HG03139 (cell line): ENCODE measurements at regions not wholly inside any gene's neighbourhood (a gene's known extent, or its start where the extent isn't known, plus 50 kb on each side); places are given as distances from the start of the nearest gene placed in this dataset.
A peak's percentile ranks its signal among the peaks of the same experiment; 100 is the strongest.
"Not testable (repeated sequence)": the region's sequence is repeated elsewhere in the genome, so short reads cannot be mapped to it uniquely, and the experiment has no call there.

Source experiments
- ATAC-seq: cut with Tn5 transposase; IDR thresholded peaks from one replicate; pipeline ENCODE4 v1.9.1; 2021; ENCODE audit not compliant: unreplicated experiment

- ATAC-seq, result not testable (repeated sequence)
Measured at GRCh38 chr6:63010962-63011361, 200.3 kb upstream of the FKBP1C start.

DNA sequence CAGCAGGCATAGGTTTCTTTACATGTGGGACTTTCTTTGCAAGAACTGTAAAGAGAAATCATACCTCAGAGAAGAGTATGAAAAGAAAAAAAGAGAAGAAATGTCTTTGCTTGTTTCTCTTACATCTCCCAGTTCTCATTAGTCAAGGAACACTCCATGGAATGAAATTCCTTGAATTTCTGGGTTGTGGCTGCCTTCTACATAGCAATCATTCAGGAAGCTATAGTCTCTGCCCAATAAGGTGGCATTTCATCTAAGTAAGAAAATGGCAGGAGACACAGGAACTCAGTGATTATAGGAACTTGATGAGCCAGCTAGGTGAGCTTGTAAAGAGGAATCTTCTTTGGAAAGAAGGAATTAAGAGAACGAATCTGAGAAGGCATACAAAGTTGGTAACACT lies 197.0 kb upstream of the FKBP1C start:
- no peak for ATAC-seq

- no peak for ATAC-seq
Measured at GRCh38 chr6:63022631-63023030, 188.6 kb upstream of the FKBP1C start.

GRCh38 chr6:63023726-63024125 lies 187.5 kb upstream of the FKBP1C start:
- ATAC-seq, result no peak

DNA sequence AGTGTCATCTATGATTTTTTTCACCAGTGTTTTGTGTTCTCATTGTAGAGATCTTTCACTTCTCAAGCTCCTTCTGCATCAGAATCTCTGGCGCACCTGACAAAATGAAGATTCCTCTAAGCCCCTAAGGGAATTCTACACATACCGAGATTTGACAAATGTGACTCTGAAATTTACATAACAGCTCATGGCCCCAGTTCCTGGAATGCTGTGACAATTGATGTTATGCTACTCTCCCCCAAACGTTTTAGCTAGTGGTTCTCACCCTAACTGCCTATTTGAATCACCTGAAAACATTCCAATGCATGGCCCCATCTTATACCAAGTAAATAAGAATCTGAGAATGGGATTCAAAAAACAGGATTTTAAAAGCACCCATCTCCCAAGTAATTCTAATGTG lies 162.1 kb upstream of the FKBP1C start:
- ATAC-seq, result no peak

- not testable (repeated sequence) for ATAC-seq
Measured at GRCh38 chr6:63053206-63053605, 158.1 kb upstream of the FKBP1C start.

DNA sequence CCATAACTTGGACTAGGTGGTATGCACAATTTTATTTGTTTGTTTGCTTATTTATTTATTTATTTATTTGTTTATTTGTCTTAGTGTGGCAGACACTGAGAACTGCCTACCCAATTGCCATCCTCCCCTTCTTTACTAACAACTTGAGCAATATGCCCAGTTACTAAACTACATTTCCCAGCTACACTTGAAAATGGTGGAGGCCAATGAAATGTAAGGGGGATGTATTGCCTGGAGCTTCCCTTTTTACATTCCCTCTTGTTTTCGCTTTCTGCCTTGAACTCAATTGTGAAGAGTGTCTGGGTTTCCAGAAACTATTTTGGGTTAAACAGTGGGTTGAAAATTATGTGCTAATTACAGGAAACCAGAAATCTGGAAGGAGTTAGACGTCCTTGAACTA lies 152.7 kb upstream of the FKBP1C start:
- no peak for ATAC-seq

- ATAC-seq, result no peak
Measured at GRCh38 chr6:63063631-63064271, 147.5 kb upstream of the FKBP1C start.

DNA sequence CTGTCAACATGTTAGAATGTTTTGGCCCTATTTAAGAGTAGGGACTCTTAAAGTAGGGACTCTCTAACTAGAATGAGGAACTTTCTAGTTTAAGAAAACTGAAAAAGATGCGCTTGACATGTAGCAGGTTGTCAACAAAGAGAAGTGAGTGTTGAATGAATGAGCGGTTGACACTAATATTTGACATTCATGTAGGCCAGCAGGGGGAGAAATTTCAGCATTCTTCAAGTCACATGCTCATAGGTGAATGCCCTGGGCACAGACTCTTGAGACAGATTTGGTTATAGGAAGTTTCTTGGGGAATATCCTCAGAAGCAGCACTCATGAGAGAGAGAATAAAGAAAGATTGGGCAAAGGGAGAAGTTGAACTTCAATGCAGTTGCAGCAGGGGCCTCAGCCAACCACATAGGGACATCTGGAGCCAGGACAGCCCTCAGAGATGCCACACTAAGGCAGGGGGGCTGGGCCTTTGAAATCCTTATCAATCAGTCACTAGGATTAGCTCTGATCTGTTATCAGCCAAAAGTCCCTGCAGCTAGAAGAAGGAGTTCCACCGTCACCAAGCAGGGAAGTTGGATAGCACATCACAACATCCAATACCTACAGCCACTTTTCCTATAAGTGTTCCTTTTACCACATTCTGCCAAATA lies 145.1 kb upstream of the FKBP1C start:
- ATAC-seq, result peak; percentile 56

DNA sequence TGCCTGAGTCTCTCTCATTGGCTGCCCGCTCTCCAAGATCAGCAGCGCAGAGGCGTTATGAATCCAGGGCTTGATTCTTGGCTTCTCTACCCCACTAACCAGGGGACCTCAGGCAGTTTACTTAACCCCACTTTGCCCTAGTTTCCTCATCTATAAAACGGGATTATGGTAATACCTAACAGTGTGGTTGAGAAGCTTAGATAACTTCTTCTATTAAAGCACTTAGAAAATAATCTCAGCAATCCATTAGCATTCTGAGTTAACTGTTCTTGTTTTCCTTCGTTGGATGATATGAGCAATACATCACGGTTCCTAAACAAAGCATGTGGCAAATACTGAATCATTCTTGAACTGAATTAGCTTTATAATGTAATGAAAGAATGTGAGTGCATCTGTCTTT lies 116.3 kb upstream of the FKBP1C start:
- no peak for ATAC-seq

DNA sequence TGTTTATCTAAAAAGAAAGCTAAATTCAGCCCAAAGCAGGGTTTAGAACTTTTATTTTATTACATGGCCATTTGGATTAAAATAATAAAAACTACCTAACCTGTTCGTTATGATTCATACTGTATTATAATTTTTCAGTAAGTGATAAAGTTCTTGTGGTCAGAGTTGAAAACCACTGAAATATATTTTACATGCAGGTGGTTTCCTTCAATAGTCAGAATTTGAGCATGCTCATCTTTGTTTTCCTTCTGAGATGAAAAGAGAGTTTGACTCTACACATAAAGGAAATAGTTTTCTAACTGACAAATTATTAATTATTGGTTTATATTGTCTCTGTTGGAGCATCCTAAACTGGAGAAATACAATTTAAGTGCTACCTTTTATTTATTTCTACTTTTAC lies 114.0 kb upstream of the FKBP1C start:
- peak; percentile 54 for ATAC-seq

- ATAC-seq, result no peak
Measured at GRCh38 chr6:63098789-63099188, 112.5 kb upstream of the FKBP1C start.

- ATAC-seq, result no peak
Measured at GRCh38 chr6:63099772-63100459, 111.4 kb upstream of the FKBP1C start.

GRCh38 chr6:63114610-63115211 lies 96.6 kb upstream of the FKBP1C start:
- no peak for ATAC-seq

GRCh38 chr6:63121166-63121565 lies 90.1 kb upstream of the FKBP1C start:
- ATAC-seq, result no peak

DNA sequence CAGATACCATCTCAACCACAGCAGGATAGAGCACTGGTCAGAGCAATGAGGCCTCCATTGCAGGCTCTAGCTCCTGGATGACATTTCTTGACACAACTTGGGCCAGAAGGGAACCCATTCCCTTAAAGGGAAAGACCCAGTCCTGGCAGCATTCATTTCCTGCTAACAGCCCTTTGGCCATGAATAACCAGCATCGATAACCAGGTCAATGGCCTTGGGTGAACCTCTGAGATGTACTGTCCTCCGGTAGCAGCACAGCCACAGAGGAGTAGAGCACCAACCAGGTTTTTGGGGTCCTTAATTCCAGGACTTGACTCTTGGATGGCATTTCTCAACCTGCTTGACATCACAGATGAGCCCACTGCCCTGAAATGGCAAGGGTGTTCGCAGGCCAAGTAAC lies 71.2 kb upstream of the FKBP1C start:
- no peak for ATAC-seq

- no peak for ATAC-seq
Measured at GRCh38 chr6:63140692-63141318, 70.5 kb upstream of the FKBP1C start.

GRCh38 chr6:63149730-63150129 lies 61.5 kb upstream of the FKBP1C start:
- ATAC-seq, result no peak

GRCh38 chr6:63154535-63154934 lies 56.7 kb upstream of the FKBP1C start:
- no peak for ATAC-seq
